Stimulated activated memory B cell treated with anti-CD40 and anti-IgM and Interleukin-4, amounts not matched to agents 10 μg/mL and 1 μg/mL and 100 μg/mL, for 72 hours (primary cell): ENCODE measurements at regions not wholly inside any gene's neighbourhood (a gene's known extent, or its start where the extent isn't known, plus 50 kb on each side); places are given as distances from the start of the nearest gene placed in this dataset.
"Not testable (repeated sequence)": the region's sequence is repeated elsewhere in the genome, so short reads cannot be mapped to it uniquely, and the experiment has no call there.

Experiments used
- ATAC-seq: fragments of 150-1000 bp; cut with Tn5 transposase; 2 replicates; pipeline ENCODE4 v1.10.0; 2021
- H3K27ac Mint-ChIP-seq: one replicate; pipeline ENCODE4 v1.8.0; 2022; ENCODE audit warnings: mild to moderate bottlenecking, mixed read lengths
- H3K27me3 Mint-ChIP-seq: one replicate; pipeline ENCODE4 v1.8.0; 2022; ENCODE audit warnings: mixed read lengths
- H3K36me3 Mint-ChIP-seq: one replicate; pipeline ENCODE4 v1.8.0; 2022; ENCODE audit warnings: mixed read lengths
- H3K4me1 Mint-ChIP-seq: one replicate; pipeline ENCODE4 v1.8.0; 2022; ENCODE audit warnings: mixed read lengths
- H3K4me3 Mint-ChIP-seq: one replicate; pipeline ENCODE4 v1.8.0; 2022; ENCODE audit warnings: mild to moderate bottlenecking, moderate library complexity, mixed read lengths
- H3K9me3 Mint-ChIP-seq: one replicate; pipeline ENCODE4 v1.8.0; 2022; ENCODE audit warnings: mixed read lengths

DNA sequence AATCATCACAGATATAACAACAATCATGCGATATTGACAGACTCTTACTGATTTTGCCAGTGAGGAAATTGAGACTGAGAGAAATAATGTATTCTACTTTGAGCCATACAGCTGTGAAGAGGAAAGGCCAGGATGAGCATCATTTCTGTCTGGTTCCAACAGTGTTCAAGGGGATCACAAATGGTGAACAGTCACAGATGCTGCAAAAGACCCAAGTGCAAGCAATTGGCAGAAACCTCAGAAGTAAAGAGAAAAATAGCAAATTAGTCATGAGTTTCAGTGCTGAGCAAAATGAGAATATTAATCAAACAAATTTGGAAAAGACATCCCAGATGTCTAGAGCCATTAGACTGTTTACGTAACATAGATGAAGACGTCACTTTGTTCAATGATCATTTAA is 114.1 kb downstream of the RAB38 start:
- Mint-ChIP-seq H3K27ac (no peak overlapping the region), H3K4me3 (no peak overlapping the region), H3K9me3 (no peaks in the 10 kb centered on the region), H3K4me1 (no peaks in the 10 kb centered on the region), H3K36me3 (no peaks in the 10 kb centered on the region), H3K27me3 (no peaks in the 10 kb centered on the region)
- no peak for ATAC-seq

DNA sequence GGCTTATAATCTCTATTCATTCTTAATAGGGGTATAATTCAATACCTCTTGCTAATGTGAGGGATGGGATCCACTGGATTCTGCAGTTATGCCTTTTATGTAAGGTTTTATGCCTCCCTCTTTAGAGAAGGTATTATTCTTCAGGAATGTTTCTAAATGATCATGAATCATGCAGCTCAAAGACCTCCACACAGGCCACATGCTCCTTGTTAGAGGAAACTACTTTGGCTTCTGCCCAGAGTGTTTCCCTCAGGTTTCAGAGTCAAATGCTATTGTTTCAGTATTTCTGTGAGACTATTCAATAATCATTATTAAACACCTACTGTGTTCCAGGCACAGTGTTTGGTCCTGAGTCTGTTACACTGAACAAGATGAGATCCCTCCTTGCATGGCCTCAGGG is 115.9 kb downstream of the RAB38 start:
- Mint-ChIP-seq H3K27ac (no peak overlapping the region), H3K36me3 (no peaks in the 10 kb centered on the region), H3K4me3 (no peak overlapping the region), H3K4me1 (no peaks in the 10 kb centered on the region), H3K27me3 (no peaks in the 10 kb centered on the region), H3K9me3 (no peaks in the 10 kb centered on the region)
- no peak for ATAC-seq

DNA sequence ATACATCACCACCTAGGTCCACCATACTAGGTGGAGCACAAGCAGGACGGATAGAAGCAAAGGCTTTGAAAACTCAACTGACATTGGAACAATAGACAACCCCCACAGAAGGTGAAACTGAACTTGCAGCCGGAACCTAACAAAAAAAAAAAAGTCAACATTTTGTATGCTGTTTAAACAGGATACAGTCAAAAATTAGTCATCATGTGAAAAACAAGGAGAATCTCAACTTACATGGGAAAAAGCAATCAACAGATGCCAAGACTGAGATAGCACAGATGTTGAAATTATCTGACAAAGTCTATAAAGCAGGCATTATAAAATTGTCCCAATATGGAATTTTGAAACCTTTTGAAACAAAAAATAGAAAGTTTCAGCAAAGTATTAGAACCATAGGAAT is 123.8 kb downstream of the RAB38 start:
- Mint-ChIP-seq H3K27ac (no peak overlapping the region), H3K9me3 (no peaks in the 10 kb centered on the region), H3K27me3 (no peaks in the 10 kb centered on the region), H3K4me1 (no peaks in the 10 kb centered on the region), H3K4me3 (no peak overlapping the region), H3K36me3 (no peaks in the 10 kb centered on the region)
- no peak for ATAC-seq

DNA sequence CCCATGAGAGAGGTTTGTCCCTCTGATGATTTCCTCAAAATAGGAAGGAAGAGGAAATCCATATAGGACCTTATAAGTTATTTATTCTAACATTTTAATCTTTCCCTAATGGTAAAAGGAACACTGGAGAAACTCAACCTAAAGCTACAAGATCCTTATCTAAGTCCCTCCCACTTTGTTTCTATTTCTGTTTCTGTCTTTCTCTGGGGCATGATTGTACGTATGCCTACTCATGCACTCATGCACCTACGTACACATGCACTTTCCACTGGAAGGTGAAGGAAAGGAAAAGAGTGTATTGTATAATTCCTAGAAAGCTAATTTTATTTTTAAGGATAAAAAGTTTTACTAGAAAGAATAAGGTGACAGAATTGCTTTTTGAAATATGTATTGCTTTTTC is 125.0 kb downstream of the RAB38 start:
- no peak for ATAC-seq
- Mint-ChIP-seq H3K4me1 (no peaks in the 10 kb centered on the region), H3K27me3 (no peaks in the 10 kb centered on the region), H3K27ac (no peak overlapping the region), H3K36me3 (no peaks in the 10 kb centered on the region), H3K4me3 (no peak overlapping the region), H3K9me3 (no peaks in the 10 kb centered on the region)

DNA sequence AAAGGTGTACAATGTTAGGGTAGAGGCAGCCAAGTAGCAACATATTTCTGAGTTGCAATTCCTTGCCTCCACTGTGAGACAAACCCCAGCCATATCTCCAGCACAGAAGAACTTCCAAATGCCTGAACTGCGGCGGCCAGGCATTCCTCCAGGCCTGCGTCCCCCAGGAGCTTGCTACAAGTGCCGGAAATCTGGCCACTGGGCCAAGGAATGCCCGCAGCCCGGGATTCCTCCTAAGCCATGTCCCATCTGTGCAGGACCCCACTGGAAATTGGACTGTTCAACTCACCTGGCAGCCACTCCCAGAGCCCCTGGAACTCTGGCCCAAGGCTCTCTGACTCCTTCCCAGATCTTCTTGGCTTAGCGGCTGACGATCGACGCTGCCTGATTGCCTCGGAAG is 130.0 kb downstream of the RAB38 start:
- not testable (repeated sequence) for ATAC-seq, H3K36me3 Mint-ChIP-seq, H3K4me1 Mint-ChIP-seq, H3K4me3 Mint-ChIP-seq, H3K9me3 Mint-ChIP-seq, H3K27ac Mint-ChIP-seq
- H3K27me3 Mint-ChIP-seq, result peaks cover 13% of the 10 kb centered on the region

DNA sequence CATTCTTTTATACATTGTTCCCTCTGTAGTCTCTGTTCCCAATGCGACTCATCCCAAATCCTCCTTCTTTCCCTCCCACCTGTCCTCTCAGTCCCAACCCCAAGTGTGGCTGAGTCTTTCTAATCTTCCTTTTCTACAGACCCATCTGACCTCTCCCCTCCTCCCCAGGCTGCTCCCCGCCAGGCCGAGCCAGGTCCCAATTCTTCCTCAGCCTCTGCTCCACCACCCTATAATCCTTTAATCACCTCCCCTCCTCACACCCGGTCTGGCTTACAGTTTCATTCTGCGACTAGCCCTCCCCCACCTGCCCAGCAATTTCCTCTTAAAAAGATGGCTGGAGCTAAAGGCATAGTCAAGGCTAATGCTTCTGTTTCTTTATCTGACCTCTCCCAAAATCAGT is 130.6 kb downstream of the RAB38 start:
- not testable (repeated sequence) for H3K4me1 Mint-ChIP-seq, H3K9me3 Mint-ChIP-seq, ATAC-seq, H3K27ac Mint-ChIP-seq, H3K4me3 Mint-ChIP-seq, H3K36me3 Mint-ChIP-seq
- peaks cover 13% of the 10 kb centered on the region for H3K27me3 Mint-ChIP-seq

DNA sequence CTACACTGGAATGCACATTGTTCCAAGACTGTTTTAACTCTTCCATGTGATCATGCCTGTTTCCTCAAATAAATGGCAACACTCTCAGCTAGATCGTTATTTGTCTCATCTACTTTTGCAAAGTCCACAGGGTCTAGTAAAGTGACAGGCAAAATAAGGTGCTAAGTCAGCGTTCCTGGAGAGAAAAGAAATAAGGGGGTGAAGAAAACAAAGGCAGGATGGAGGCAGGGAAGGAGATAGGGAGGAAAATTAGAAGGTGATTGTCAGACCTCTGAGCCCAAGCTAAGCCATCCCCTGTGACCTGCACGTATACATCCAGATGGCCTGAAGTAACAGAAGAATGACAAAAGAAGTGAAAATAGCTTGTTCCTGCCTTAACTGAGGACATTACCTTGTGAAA is 132.1 kb downstream of the RAB38 start:
- Mint-ChIP-seq H3K9me3 (no peaks in the 10 kb centered on the region), H3K4me3 (no peak overlapping the region), H3K4me1 (no peaks in the 10 kb centered on the region), H3K27ac (no peak overlapping the region), H3K27me3 (peaks cover 13% of the 10 kb centered on the region), H3K36me3 (no peaks in the 10 kb centered on the region)
- no peak for ATAC-seq

DNA sequence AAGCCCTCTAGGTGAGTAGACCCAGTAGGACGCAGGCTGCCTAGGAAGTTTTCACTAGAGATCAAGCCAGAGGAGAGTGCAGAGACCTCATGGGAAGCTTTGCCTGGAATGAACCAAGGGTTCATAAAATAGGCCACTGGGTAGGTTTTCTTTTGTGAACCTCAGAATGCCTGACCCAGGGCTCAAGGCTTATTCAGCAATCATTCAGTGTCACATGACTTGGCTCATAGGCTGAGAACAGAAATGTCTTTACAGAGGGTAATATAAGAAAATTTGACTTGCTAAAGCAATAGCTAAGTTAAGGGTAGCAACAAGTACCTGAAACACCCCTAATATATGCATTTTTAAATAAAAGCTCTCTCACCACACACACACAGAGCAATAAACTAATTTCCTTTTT is 132.6 kb downstream of the RAB38 start:
- no peak overlapping the region for H3K4me3 Mint-ChIP-seq
- H3K4me1 Mint-ChIP-seq, result no peaks in the 10 kb centered on the region
- H3K27ac Mint-ChIP-seq, result no peak overlapping the region
- H3K9me3 Mint-ChIP-seq, result no peaks in the 10 kb centered on the region
- H3K36me3 Mint-ChIP-seq, result no peaks in the 10 kb centered on the region
- ATAC-seq, result no peak
- H3K27me3 Mint-ChIP-seq, result peaks cover 13% of the 10 kb centered on the region

DNA sequence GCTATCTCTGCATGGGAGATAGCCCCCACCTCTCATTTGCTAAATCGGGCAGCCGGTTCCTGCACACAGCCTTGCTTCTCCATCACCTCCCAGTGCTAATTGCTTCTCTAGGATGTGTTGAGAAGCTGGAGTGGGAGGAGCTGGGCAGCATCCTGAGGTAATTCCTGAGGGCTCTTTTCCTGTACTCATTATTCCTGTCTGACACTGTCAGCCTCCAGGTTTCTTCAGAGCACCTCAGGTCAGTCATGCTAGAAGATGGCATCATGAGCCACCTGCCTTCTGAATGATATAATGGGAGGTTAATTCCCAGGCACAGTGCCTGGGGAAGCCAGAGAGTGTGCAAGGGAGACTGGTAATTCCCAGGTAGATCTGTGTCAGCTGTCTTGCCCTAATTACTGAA is 133.0 kb downstream of the RAB38 start:
- ATAC-seq, result no peak
- H3K4me3 Mint-ChIP-seq, result no peak overlapping the region
- no peak overlapping the region for H3K27ac Mint-ChIP-seq
- H3K9me3 Mint-ChIP-seq, result no peaks in the 10 kb centered on the region
- H3K27me3 Mint-ChIP-seq, result peaks cover 13% of the 10 kb centered on the region
- no peaks in the 10 kb centered on the region for H3K4me1 Mint-ChIP-seq
- H3K36me3 Mint-ChIP-seq, result no peaks in the 10 kb centered on the region

DNA sequence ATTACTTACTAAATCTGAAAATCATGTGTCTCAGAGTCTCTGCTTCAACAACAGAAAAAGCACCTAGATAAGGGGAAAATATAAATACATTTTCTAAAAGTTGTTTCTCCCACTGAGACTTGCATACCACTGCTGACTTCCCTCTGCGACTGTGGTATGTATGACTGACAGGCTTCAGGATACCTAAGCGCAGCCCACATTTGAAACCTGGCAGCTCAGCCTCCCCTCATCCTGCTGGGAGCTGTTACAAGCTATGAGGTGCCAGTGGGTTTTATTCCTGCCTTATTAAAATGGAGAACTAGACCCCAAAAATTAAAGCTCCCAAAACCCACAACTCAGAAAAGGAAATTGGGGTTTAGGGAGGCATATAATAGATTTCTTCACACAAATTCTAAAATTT is 133.6 kb downstream of the RAB38 start:
- Mint-ChIP-seq H3K4me3 (no peak overlapping the region), H3K36me3 (no peaks in the 10 kb centered on the region), H3K4me1 (no peaks in the 10 kb centered on the region), H3K9me3 (no peaks in the 10 kb centered on the region), H3K27me3 (peaks cover 13% of the 10 kb centered on the region), H3K27ac (no peak overlapping the region)
- no peak for ATAC-seq

DNA sequence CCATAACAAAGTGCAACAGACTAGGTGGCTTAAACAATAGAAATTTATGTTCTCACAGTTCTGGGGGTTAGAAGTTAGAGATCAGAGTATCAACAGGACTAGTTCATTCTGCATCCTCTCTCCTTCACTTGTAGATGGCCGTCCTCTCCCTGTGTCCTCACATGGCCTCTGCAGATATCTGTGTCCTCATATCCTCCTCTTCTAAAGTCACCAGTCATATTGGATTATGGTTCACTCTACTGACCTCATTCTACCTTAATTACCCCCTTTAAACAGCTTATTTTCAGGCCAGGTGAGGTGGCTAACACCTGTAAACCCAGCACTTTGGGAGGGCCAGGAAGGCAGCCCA is 135.1 kb downstream of the RAB38 start:
- Mint-ChIP-seq H3K9me3 (no peaks in the 10 kb centered on the region), H3K4me3 (no peak overlapping the region), H3K27ac (no peak overlapping the region), H3K27me3 (peaks cover 13% of the 10 kb centered on the region), H3K36me3 (no peaks in the 10 kb centered on the region), H3K4me1 (no peaks in the 10 kb centered on the region)
- ATAC-seq, result no peak

DNA sequence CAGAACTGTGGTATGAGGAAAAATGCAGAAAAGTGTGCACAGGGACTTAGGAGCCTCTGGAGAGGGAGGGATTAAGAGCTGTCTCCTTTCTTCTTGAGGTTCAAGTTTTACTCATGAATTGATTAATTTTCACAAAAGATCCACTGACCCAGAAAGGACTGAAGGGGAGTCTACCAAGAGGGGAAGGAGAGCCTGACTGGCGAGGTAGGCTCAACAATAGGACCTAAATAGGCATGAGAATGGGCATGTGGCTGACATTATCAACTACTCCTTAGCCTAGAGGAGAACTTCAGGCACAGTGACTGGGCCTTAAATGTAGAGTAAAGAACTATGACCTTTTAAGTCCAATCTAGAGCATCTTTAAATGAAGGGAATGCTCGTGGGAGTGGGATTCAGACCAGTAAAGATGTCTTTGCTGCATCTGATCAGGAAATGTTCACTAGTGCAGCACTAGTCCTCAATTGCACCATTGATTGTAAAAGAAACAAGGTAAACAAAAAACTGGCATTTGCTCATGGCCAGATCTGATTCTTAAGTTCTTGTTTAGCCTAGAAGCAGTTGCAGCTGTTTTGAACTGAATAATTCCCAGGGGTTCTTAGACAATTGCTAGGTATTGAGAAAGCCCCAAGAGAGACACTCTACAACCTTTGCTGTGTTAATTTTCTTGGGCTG is 135.6 kb downstream of the RAB38 start:
- ATAC-seq, result no peak
- no peaks in the 10 kb centered on the region for H3K4me1 Mint-ChIP-seq
- no peak overlapping the region for H3K4me3 Mint-ChIP-seq
- no peak overlapping the region for H3K27ac Mint-ChIP-seq
- H3K9me3 Mint-ChIP-seq, result no peaks in the 10 kb centered on the region
- no peaks in the 10 kb centered on the region for H3K36me3 Mint-ChIP-seq
- H3K27me3 Mint-ChIP-seq, result peaks cover 11% of the 10 kb centered on the region

DNA sequence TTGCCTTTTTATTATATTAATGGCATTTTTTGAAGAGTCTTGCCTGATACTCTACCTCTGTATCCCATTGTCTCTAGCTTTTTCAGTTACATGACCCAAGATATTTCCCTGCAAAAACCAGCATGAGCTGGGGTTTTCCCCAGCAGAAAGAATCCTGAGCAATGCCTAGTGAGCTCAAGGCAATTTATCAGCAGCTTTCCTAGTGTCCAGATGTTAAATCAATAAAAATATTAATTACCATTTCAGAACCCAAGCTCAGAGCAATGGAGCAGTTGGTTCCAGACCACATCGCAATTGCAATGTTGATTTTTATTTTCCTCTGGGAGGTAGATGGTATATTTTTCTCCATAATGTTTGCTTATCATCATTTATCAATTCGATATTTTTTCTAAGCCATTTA is 137.2 kb downstream of the RAB38 start:
- Mint-ChIP-seq H3K36me3 (no peaks in the 10 kb centered on the region), H3K27me3 (no peaks in the 10 kb centered on the region), H3K4me3 (no peak overlapping the region), H3K9me3 (peaks cover 3% of the 10 kb centered on the region), H3K4me1 (no peaks in the 10 kb centered on the region), H3K27ac (no peak overlapping the region)
- no peak for ATAC-seq

DNA sequence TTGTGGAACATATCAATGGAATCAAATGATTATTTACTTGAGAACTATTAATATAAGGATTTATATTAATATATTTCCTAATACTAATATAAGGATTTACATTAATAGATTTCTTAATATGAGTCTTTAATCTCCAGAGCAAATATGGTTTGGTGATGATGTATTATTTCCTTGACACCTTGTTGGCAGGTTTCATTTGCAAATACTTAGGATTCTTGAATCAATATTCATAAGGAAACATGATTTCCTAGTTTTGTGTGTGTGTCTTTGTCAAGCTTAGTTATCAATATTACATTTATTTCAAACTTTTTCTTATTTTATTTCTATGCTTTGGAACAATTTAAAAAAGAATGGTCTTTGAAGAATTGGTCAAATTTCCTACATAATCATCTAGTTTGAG is 138.5 kb downstream of the RAB38 start:
- ATAC-seq, result no peak
- H3K36me3 Mint-ChIP-seq, result no peaks in the 10 kb centered on the region
- H3K9me3 Mint-ChIP-seq, result peaks cover 3% of the 10 kb centered on the region
- no peak overlapping the region for H3K27ac Mint-ChIP-seq
- no peaks in the 10 kb centered on the region for H3K27me3 Mint-ChIP-seq
- no peaks in the 10 kb centered on the region for H3K4me1 Mint-ChIP-seq
- no peak overlapping the region for H3K4me3 Mint-ChIP-seq

DNA sequence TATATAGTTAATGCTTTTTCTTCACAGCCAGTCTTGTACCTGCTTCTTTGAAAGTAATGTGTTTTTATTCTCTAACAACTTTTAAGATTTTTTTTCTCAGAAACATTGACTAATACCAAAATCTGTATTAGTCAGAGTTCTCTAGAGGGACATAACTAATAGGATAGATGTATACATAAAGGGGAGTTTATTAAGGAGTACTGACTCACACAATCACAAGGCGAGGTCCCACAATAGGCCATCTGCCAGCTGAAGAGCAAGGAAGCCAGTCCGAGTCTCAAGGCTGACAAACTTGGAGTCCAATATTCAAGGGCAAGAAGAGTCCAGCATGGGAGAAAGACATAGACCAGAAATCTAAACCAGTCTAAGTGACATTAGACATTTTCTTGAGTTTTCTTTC is 140.0 kb downstream of the RAB38 start:
- no peaks in the 10 kb centered on the region for H3K4me1 Mint-ChIP-seq

DNA sequence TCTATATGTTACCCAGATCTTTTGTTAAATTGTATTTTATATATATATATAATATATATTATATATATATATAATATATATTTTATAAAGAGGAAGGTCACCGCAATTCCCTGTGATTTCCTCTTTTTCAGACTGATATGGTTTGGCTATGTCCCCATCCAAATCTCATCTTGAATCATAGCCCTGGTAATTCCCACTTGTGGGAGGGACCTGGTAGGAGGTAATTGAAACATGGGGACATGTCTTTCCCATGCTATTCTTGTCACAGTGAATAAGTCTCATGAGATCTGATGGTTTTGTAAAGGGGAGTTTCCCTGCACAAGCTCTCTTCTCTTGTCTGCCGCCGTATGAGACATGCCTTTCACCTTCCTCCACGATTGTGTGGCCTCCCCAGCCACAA is 157.6 kb downstream of the RAB38 start:
- ATAC-seq, result no peak
- H3K4me3 Mint-ChIP-seq, result no peak overlapping the region
- no peaks in the 10 kb centered on the region for H3K9me3 Mint-ChIP-seq
- H3K27ac Mint-ChIP-seq, result no peak overlapping the region
- no peaks in the 10 kb centered on the region for H3K36me3 Mint-ChIP-seq
- no peaks in the 10 kb centered on the region for H3K4me1 Mint-ChIP-seq
- H3K27me3 Mint-ChIP-seq, result no peaks in the 10 kb centered on the region

More for the DNA sequence above, 140.0 kb downstream of the RAB38 start:
- Mint-ChIP-seq H3K9me3 (peaks cover 3% of the 10 kb centered on the region), H3K36me3 (no peaks in the 10 kb centered on the region), H3K27ac (no peak overlapping the region), H3K27me3 (no peaks in the 10 kb centered on the region), H3K4me3 (no peak overlapping the region)
- no peak for ATAC-seq
